H1 (cell line): ENCODE measurements at regions not wholly inside any gene's neighbourhood (a gene's known extent, or its start where the extent isn't known, plus 50 kb on each side); places are given as distances from the start of the nearest gene placed in this dataset.

Source experiments
- GABPA ChIP-seq: IDR thresholded peaks from 2 replicates; pipeline ENCODE4 v1.6.1; 2011; ENCODE audit warnings: mild to moderate bottlenecking, low read length, moderate library complexity, borderline replicate concordance; ENCODE audit not compliant: insufficient read depth
- ZNF274 ChIP-seq: IDR thresholded peaks from 2 replicates; pipeline ENCODE4 v1.7.0; 2012; ENCODE audit warnings: low read length, borderline replicate concordance; ENCODE audit errors: extremely low read depth

DNA sequence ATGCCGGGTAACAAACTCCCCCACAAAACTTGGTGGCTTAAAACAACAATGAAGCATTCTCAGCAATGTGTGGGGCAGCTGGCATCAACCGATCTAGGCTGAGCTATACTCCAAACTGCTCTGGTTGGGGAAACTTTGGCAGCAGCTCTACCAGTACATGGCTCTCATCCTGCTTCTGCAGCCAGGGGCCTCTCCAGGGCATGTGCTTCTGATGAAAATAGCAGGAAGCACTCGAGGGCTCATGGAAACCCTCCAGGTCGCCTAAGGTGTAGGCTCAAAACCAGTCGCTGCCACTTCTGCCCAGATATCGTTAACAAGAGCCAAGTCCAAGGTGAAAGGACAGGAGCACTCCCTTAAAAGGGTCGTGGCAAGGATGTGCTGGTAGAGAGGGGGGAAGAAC is 134.1 kb downstream of the TEX36 start:
- TF ChIP-seq ZNF274 (no peak), GABPA (no peak)
